ENCODE measurements at regions not wholly inside any gene's neighbourhood (a gene's known extent, or its start where the extent isn't known, plus 50 kb on each side); places are given as distances from the start of the nearest gene placed in this dataset.

- CTCF ChIA-PET = no interaction called here
- H3K27ac ChIP-seq (ENCODE audit: low read depth, low read length) = no peak overlapping the region
- POLR2A ChIA-PET = no interaction called here
- H3K27me3 ChIP-seq (ENCODE audit: control insufficient read depth, insufficient read depth, low read length) = no peaks in the 10 kb centered on the region
- DNase-seq (ENCODE audit: low read depth, low spot score) = no peak
- no peak overlapping the region for H3K4me3 ChIP-seq (ENCODE audit: low read depth, low read length)
- TF ChIP-seq CTCF (IDR thresholded peaks at IDR 0.05; ENCODE audit: low read depth, low read length) = no peak
- no peaks in the 10 kb centered on the region for H3K9me3 ChIP-seq (ENCODE audit: control insufficient read depth, insufficient read depth, low read length)
Measured at GRCh38 chr7:15947754-15948153, 261.3 kb upstream of the MEOX2 start.

- no peak overlapping the region for H3K27ac ChIP-seq (ENCODE audit: low read depth, low read length)
- ChIA-PET POLR2A (no interaction called here), CTCF (no interaction called here)
- no peaks in the 10 kb centered on the region for H3K9me3 ChIP-seq (ENCODE audit: control insufficient read depth, insufficient read depth, low read length)
- TF ChIP-seq CTCF (IDR thresholded peaks at IDR 0.05; ENCODE audit: low read depth, low read length) = no peak
- no peak overlapping the region for H3K4me3 ChIP-seq (ENCODE audit: low read depth, low read length)
- no peak for DNase-seq (ENCODE audit: low read depth, low spot score)
- H3K27me3 ChIP-seq (ENCODE audit: control insufficient read depth, insufficient read depth, low read length) = no peaks in the 10 kb centered on the region
Measured at GRCh38 chr7:15938115-15938514, 251.6 kb upstream of the MEOX2 start.

- no peaks in the 10 kb centered on the region for H3K9me3 ChIP-seq (ENCODE audit: control insufficient read depth, insufficient read depth, low read length)
- TF ChIP-seq CTCF (IDR thresholded peaks at IDR 0.05; ENCODE audit: low read depth, low read length) = no peak
- no peak overlapping the region for H3K4me3 ChIP-seq (ENCODE audit: low read depth, low read length)
- DNase-seq (ENCODE audit: low read depth, low spot score) = no peak
- H3K27me3 ChIP-seq (ENCODE audit: control insufficient read depth, insufficient read depth, low read length) = no peaks in the 10 kb centered on the region
- ChIA-PET POLR2A (no interaction called here), CTCF (no interaction called here)
- no peak overlapping the region for H3K27ac ChIP-seq (ENCODE audit: low read depth, low read length)
Measured at GRCh38 chr7:15937571-15937970, 251.1 kb upstream of the MEOX2 start.

GRCh38 chr7:15936991-15937390, 250.5 kb upstream of the MEOX2 start:
- Histone ChIP-seq H3K27me3 (ENCODE audit: control insufficient read depth, insufficient read depth, low read length) (no peaks in the 10 kb centered on the region), H3K27ac (ENCODE audit: low read depth, low read length) (no peak overlapping the region), H3K4me3 (ENCODE audit: low read depth, low read length) (no peak overlapping the region), H3K9me3 (ENCODE audit: control insufficient read depth, insufficient read depth, low read length) (no peaks in the 10 kb centered on the region)
- DNase-seq (ENCODE audit: low read depth, low spot score) = no peak
- ChIA-PET POLR2A (no interaction called here), CTCF (no interaction called here)
- no peak for TF ChIP-seq CTCF (IDR thresholded peaks at IDR 0.05; ENCODE audit: low read depth, low read length)

- H3K27me3 ChIP-seq (ENCODE audit: control insufficient read depth, insufficient read depth, low read length) = no peaks in the 10 kb centered on the region
- CTCF ChIA-PET = interaction anchor here (0.5 kb wide), 1 partner anchor 21 kb away, joined by 7 read pairs; no protein-coding TSS in a partner anchor
- POLR2A ChIA-PET = no interaction called here
- no peak for DNase-seq (ENCODE audit: low read depth, low spot score)
- no peak overlapping the region for H3K4me3 ChIP-seq (ENCODE audit: low read depth, low read length)
- TF ChIP-seq CTCF (IDR thresholded peaks at IDR 0.05; ENCODE audit: low read depth, low read length) = no peak
- no peak overlapping the region for H3K27ac ChIP-seq (ENCODE audit: low read depth, low read length)
- no peaks in the 10 kb centered on the region; the same call in 1 of the 2 replicates for H3K9me3 ChIP-seq (ENCODE audit: control insufficient read depth, insufficient read depth, low read length)
Measured at GRCh38 chr7:15932318-15932717, 245.8 kb upstream of the MEOX2 start.

All from AG04450 (cell line).